HEK293T (cell line): ENCODE measurements at regions not wholly inside any gene's neighbourhood (a gene's known extent, or its start where the extent isn't known, plus 50 kb on each side); places are given as distances from the start of the nearest gene placed in this dataset.

Experiments used
- CTCF ChIA-PET: fragments of 350-600 bp; formaldehyde crosslinking; extraction: SDS; loops from one replicate; lab custom pipeline; 2021; ENCODE audit warnings: antibody characterized with exemption, inconsistent platforms; lab: Yijun Ruan, JAX
- POLR2A ChIA-PET: fragments of 350-600 bp; formaldehyde crosslinking; extraction: SDS; loops from one replicate; lab custom pipeline; 2020; ENCODE audit warnings: antibody characterized with exemption, inconsistent platforms; lab: Yijun Ruan, JAX
- DNase-seq: peaks from one replicate; pipeline ENCODE4 v3.0.0; 2012; ENCODE audit warnings: mixed read lengths; ENCODE audit errors: extremely low spot score
- ARNT ChIP-seq: fragments of 450-650 bp; IDR thresholded peaks from 2 replicates; pipeline ENCODE4 v1.6.1; 2017; ENCODE audit warnings: mild to moderate bottlenecking
- BHLHE40 ChIP-seq: fragments of 450-650 bp; IDR thresholded peaks from 2 replicates; pipeline ENCODE4 v1.6.1; 2016; ENCODE audit warnings: mild to moderate bottlenecking, moderate library complexity, borderline replicate concordance
- CTBP1 ChIP-seq: fragments of 450-650 bp; IDR thresholded peaks from 2 replicates; pipeline ENCODE4 v1.6.1; 2016; ENCODE audit warnings: borderline replicate concordance
- ELF4 ChIP-seq: fragments of 450-650 bp; IDR thresholded peaks from 2 replicates; pipeline ENCODE4 v1.6.1; 2017; ENCODE audit warnings: antibody characterized with exemption
- FOXA1 ChIP-seq: fragments of 450-650 bp; IDR thresholded peaks from 2 replicates; pipeline ENCODE4 v1.6.1; 2016; ENCODE audit warnings: mild to moderate bottlenecking
- FOXK2 ChIP-seq: fragments of 450-650 bp; IDR thresholded peaks from 2 replicates; pipeline ENCODE4 v1.6.1; 2016; ENCODE audit warnings: mild to moderate bottlenecking
- FOXM1 ChIP-seq: fragments of 450-650 bp; IDR thresholded peaks from 2 replicates; pipeline ENCODE4 v1.6.1; 2017; ENCODE audit warnings: mild to moderate bottlenecking, borderline replicate concordance
- HDGF ChIP-seq: fragments of 450-650 bp; IDR thresholded peaks from 2 replicates; pipeline ENCODE4 v1.6.1; 2017; ENCODE audit warnings: antibody characterized with exemption, borderline replicate concordance
- L3MBTL2 ChIP-seq: fragments of 450-650 bp; conservative IDR thresholded peaks from 2 replicates; pipeline ENCODE4 v1.6.1; 2016; ENCODE audit warnings: mild to moderate bottlenecking
- LEF1 ChIP-seq: fragments of 450-650 bp; IDR thresholded peaks from 2 replicates; pipeline ENCODE4 v1.6.1; 2017; ENCODE audit warnings: mild to moderate bottlenecking, borderline replicate concordance
- NFRKB ChIP-seq: fragments of 450-650 bp; IDR thresholded peaks from 2 replicates; pipeline ENCODE4 v1.6.1; 2016; ENCODE audit warnings: mild to moderate bottlenecking, moderate library complexity
- SP1 ChIP-seq: fragments of 450-650 bp; IDR thresholded peaks from 2 replicates; pipeline ENCODE4 v1.6.1; 2017
- SUZ12 ChIP-seq: fragments of 450-650 bp; IDR thresholded peaks from 2 replicates; pipeline ENCODE4 v1.6.1; 2016; ENCODE audit warnings: mild to moderate bottlenecking
- TARDBP ChIP-seq: fragments of 450-650 bp; IDR thresholded peaks from 2 replicates; pipeline ENCODE4 v1.6.1; 2016
- ZNF384 ChIP-seq: fragments of 450-650 bp; IDR thresholded peaks from 2 replicates; pipeline ENCODE4 v1.6.1; 2016
- TF ChIP-seq, protein P1 (sequence below): fragments of 450-650 bp; IDR thresholded peaks from 2 replicates; pipeline ENCODE4 v1.6.1; 2016

- TF ChIP-seq L3MBTL2 (no peak), FOXM1 (no peak), SP1 (no peak), LEF1 (no peak), FOXK2 (no peak), CTBP1 (no peak), TARDBP (no peak), ZNF384 (no peak), NFRKB (no peak), BHLHE40 (no peak), FOXA1 (no peak), ARNT (no peak), HDGF (no peak), SUZ12 (no peak), ELF4 (no peak)
- TF ChIP-seq, protein P1, sequence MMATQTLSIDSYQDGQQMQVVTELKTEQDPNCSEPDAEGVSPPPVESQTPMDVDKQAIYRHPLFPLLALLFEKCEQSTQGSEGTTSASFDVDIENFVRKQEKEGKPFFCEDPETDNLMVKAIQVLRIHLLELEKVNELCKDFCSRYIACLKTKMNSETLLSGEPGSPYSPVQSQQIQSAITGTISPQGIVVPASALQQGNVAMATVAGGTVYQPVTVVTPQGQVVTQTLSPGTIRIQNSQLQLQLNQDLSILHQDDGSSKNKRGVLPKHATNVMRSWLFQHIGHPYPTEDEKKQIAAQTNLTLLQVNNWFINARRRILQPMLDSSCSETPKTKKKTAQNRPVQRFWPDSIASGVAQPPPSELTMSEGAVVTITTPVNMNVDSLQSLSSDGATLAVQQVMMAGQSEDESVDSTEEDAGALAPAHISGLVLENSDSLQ = no peak
- ChIA-PET CTCF (no interaction called here), POLR2A (no interaction called here)
- DNase-seq = no peak
Observed at GRCh38 chr1:188043536-188044245, 1214.9 kb downstream of the PLA2G4A start.

GRCh38 chr1:188050250-188050649, 1221.5 kb downstream of the PLA2G4A start:
- TF ChIP-seq CTBP1 = no peak
- no peak for TF ChIP-seq LEF1
- no peak for TF ChIP-seq HDGF
- no peak for TF ChIP-seq BHLHE40
- TF ChIP-seq FOXK2 = no peak
- no peak for TF ChIP-seq ARNT
- TF ChIP-seq SUZ12 = no peak
- TF ChIP-seq FOXM1 = no peak
- TF ChIP-seq, protein P1 = no peak
- no peak for TF ChIP-seq L3MBTL2
- no peak for TF ChIP-seq NFRKB
- TF ChIP-seq ZNF384 = no peak
- no peak for TF ChIP-seq SP1
- TF ChIP-seq ELF4 = no peak
- ChIA-PET POLR2A (no interaction called here), CTCF (no interaction called here)
- DNase-seq = no peak

DNA sequence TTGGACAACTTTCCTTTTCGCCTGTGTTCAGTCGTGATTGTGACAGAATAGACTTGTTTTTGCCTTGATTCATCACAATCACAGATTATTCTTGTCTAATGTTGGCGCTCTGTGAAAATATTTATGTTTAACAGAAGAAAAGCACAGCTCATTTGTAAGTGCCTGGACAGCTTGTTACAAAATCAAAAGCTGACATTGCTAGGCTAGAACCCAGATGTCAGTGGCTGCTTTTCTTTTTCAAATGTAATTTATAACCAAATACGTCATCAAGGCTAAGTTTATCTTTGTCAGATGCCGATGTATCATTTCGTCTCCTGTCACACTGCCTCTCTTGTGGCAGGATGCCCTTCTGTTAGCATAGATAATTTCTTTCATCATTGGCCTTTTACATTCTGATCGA, 1227.3 kb downstream of the PLA2G4A start:
- DNase-seq = no peak
- TF ChIP-seq FOXA1 (no peak), ARNT (no peak), FOXK2 (no peak), TARDBP (no peak), ZNF384 (no peak), SUZ12 (no peak), ELF4 (no peak), BHLHE40 (no peak), LEF1 (no peak), NFRKB (no peak), FOXM1 (no peak), L3MBTL2 (no peak), SP1 (no peak), CTBP1 (no peak), HDGF (no peak)
- TF ChIP-seq, protein P1 = no peak
- CTCF ChIA-PET = no interaction called here
- POLR2A ChIA-PET = no interaction called here

DNA sequence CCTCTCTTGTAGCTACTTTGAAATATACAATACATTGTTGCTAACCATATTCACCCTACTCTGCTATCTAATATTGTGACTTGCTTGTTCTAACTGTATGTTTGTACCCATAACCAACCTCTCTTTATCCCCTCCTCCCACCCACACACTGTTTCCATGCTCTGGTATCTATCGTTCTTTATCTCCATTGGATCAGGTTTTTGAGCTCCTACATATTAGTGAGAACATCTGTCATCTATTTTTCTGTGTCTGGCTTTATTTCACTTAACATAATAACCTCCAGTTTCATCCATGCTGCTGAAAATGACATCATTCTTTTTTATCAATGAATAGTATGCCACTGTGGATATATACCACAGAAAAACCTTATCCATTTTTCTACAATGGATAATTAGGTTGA, 1230.1 kb downstream of the PLA2G4A start:
- DNase-seq = no peak
- no peak for TF ChIP-seq ARNT
- POLR2A ChIA-PET = no interaction called here
- CTCF ChIA-PET = no interaction called here

DNA sequence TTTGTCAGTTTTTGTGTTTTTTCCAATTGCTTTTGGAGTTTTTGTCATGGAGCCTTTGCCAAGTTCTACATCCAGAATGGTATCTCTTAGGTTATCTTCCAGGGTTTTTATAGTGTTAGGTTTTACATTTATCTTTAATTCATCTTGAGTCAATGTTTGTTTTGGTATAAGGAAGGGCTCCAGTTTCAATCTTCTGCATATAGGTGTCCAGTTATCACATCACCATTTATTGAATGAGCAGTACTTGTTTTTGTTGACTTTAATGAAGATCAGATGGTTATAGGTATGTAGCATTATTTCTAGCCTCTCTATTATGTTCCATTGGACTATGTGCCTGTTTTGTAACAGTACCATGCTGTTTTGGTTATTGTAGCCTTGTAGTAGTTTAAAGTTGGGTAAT, 1233.1 kb downstream of the PLA2G4A start:
- CTCF ChIA-PET = no interaction called here
- POLR2A ChIA-PET = no interaction called here

GRCh38 chr1:188062456-188062855, 1233.7 kb downstream of the PLA2G4A start:
- CTCF ChIA-PET = no interaction called here
- TF ChIP-seq BHLHE40 = no peak
- no peak for TF ChIP-seq SP1
- no peak for TF ChIP-seq NFRKB
- no peak for TF ChIP-seq HDGF
- no peak for TF ChIP-seq ARNT
- TF ChIP-seq, protein P1 = no peak
- TF ChIP-seq L3MBTL2 = no peak
- no peak for TF ChIP-seq ELF4
- no peak for TF ChIP-seq FOXA1
- TF ChIP-seq SUZ12 = no peak
- DNase-seq = no peak
- POLR2A ChIA-PET = no interaction called here

More for the DNA sequence above, 1233.1 kb downstream of the PLA2G4A start:
- no peak for DNase-seq
- TF ChIP-seq NFRKB (no peak), FOXM1 (no peak), L3MBTL2 (no peak), ELF4 (no peak), CTBP1 (no peak), ARNT (no peak)
- TF ChIP-seq, protein P1 = no peak
